ENCODE measurements at regions not wholly inside any gene's neighbourhood (a gene's known extent, or its start where the extent isn't known, plus 50 kb on each side); places are given as distances from the start of the nearest gene placed in this dataset.

GRCh38 chr20:22429175-22430153 lies 154.9 kb downstream of the FOXA2 start:
- no peak for TF ChIP-seq POLR2A (IDR thresholded peaks at IDR 0.05; ENCODE audit: extremely low read depth, insufficient read length)
- TF ChIP-seq CTCF (IDR thresholded peaks at IDR 0.05; ENCODE audit: low read depth, low read length) = no peak
- no peak for TF ChIP-seq MAX (IDR thresholded peaks at IDR 0.05; ENCODE audit: low read depth, low read length)
- TF ChIP-seq MYC (IDR thresholded peaks at IDR 0.05; ENCODE audit: low read depth, low read length) = no peak

Measured in NB4 (cell line).